Mesendoderm (in vitro differentiated cells): ENCODE measurements at regions not wholly inside any gene's neighbourhood (a gene's known extent, or its start where the extent isn't known, plus 50 kb on each side); places are given as distances from the start of the nearest gene placed in this dataset.
"Not testable (repeated sequence)": the region's sequence is repeated elsewhere in the genome, so short reads cannot be mapped to it uniquely, and the experiment has no call there.

ENCODE experiments used
- DNase-seq: peaks from one replicate; pipeline ENCODE4 v3.0.0; 2013
- H2AK5ac ChIP-seq: 2 replicates; pipeline ENCODE4 v1.6.1; 2013; ENCODE audit warnings: low read length, inconsistent platforms
- H2BK120ac ChIP-seq: 2 replicates; pipeline ENCODE4 v1.6.1; 2013; ENCODE audit warnings: low read depth, mild to moderate bottlenecking, low read length, moderate library complexity, mixed read lengths
- H2BK15ac ChIP-seq: replicated peaks from 2 replicates; pipeline ENCODE4 v1.6.1; 2013; ENCODE audit warnings: low read depth, mild to moderate bottlenecking, moderate library complexity
- H2BK5ac ChIP-seq: 2 replicates; pipeline ENCODE4 v1.6.1; 2013; ENCODE audit warnings: low read length, inconsistent platforms
- H3K18ac ChIP-seq: 2 replicates; pipeline ENCODE4 v1.6.1; 2013; ENCODE audit warnings: mild to moderate bottlenecking, low read length, mixed read lengths
- H3K23ac ChIP-seq: one replicate; pipeline ENCODE4 v1.6.1; 2013; ENCODE audit warnings: low read length
- H3K27ac ChIP-seq: 2 replicates; pipeline ENCODE4 v1.5.1; 2013; ENCODE audit warnings: low read depth, mild to moderate bottlenecking, inconsistent platforms, low read length, moderate library complexity
- H3K27me3 ChIP-seq: 2 replicates; pipeline ENCODE4 v1.6.1; 2013; ENCODE audit warnings: low read length, control low read depth, mild to moderate bottlenecking, inconsistent platforms; ENCODE audit not compliant: insufficient read depth, poor library complexity
- H3K36me3 ChIP-seq: 2 replicates; pipeline ENCODE4 v1.6.1; 2013; ENCODE audit warnings: low read length, inconsistent platforms; ENCODE audit not compliant: control insufficient read depth, insufficient read depth
- H3K4ac ChIP-seq: one replicate; pipeline ENCODE4 v1.6.1; 2013; ENCODE audit warnings: low read depth, mild to moderate bottlenecking, low read length, moderate library complexity
- H3K4me1 ChIP-seq: 2 replicates; pipeline ENCODE4 v1.6.1; 2013; ENCODE audit warnings: low read depth, low read length, inconsistent platforms; ENCODE audit not compliant: control insufficient read depth
- H3K4me2 ChIP-seq: 2 replicates; pipeline ENCODE4 v1.6.1; 2013; ENCODE audit warnings: low read length
- H3K4me3 ChIP-seq: 2 replicates; pipeline ENCODE4 v1.5.1; 2013; ENCODE audit warnings: mild to moderate bottlenecking, low read length
- H3K56ac ChIP-seq: one replicate; pipeline ENCODE4 v1.6.1; 2013; ENCODE audit warnings: low read length
- H3K79me1 ChIP-seq: 2 replicates; pipeline ENCODE4 v1.6.1; 2013; ENCODE audit warnings: low read length, inconsistent platforms
- H3K79me2 ChIP-seq: 2 replicates; pipeline ENCODE4 v1.6.1; 2013; ENCODE audit warnings: mild to moderate bottlenecking, low read length; ENCODE audit not compliant: control insufficient read depth, insufficient read depth
- H3K9ac ChIP-seq: 2 replicates; pipeline ENCODE4 v1.6.1; 2013; ENCODE audit warnings: low read length, inconsistent platforms
- H4K5ac ChIP-seq: one replicate; pipeline ENCODE4 v1.6.1; 2013; ENCODE audit warnings: low read length
- H4K8ac ChIP-seq: one replicate; pipeline ENCODE4 v1.6.1; 2013; ENCODE audit warnings: low read depth, mild to moderate bottlenecking, control low read depth, low read length, moderate library complexity
- WGBS: extraction: QIAGEN DNeasy Blood & Tissue Kit; methylation state at CpG from one replicate; pipeline ENCODE4 v1.1.7; 2013; ENCODE audit warnings: low lambda C conversion rate, missing lambda C conversion rate; ENCODE audit not compliant: insufficient coverage; ENCODE audit errors: extremely low coverage; 5-methylcytosine and 5-hydroxymethylcytosine counted together

DNA sequence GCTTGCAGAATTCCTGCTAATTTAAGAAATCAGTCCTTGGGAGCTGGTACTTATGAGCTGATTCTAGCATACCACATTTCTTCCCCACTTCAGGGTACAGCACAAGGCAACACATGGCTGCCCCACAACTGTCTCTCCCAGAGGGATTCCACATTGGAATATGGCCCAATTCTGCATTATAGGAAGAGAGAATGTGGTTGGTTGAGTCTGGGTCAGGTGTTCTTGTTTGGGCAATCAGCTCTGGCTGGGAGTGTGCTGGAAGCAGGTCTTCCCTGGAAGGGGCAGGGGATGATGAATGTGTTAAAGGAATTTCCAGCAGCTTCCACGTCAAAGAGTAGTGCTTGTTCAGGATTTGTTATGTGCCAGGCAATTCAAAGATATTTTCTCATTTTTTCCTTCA lies 95.7 kb downstream of the BUB3 start:
- Histone ChIP-seq H3K4me2 (no peak overlapping the region), H3K79me2 (no peaks in the 10 kb centered on the region), H2BK15ac (no peak overlapping the region), H4K8ac (no peak overlapping the region), H3K4me1 (peaks cover 1% of the 10 kb centered on the region), H3K4ac (no peak overlapping the region), H2BK120ac (no peak overlapping the region), H3K56ac (no peak overlapping the region), H4K5ac (no peak overlapping the region), H3K23ac (no peak overlapping the region), H3K27ac (no peak overlapping the region), H3K9ac (no peak overlapping the region), H3K4me3 (no peak overlapping the region), H3K36me3 (no peaks in the 10 kb centered on the region), H2AK5ac (no peak overlapping the region), H3K79me1 (no peaks in the 10 kb centered on the region), H3K18ac (no peak overlapping the region), H3K27me3 (no peaks in the 10 kb centered on the region), H2BK5ac (no peak overlapping the region)
- WGBS = no CpG with 5 or more reads among the region's 1 CpG
- DNase-seq = no peak

DNA sequence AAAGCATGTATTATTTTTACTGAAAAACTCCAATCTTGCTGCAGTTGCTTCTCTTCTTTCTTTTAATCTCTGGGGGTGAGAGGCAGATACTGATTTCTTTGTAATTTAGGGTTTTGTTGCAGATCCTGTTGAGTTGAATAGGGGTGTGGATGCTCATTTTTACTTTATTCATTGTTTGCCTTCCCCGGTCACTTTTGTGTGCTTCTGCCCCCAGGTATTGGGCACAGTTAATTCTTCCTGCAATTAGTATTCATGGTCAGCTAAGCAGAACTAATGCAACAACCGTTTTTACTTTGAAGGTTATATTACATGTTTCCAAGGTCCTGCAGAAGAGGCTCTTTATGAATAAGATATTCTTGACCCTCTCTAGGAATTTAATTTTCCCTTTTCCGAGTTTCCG lies 96.4 kb downstream of the BUB3 start:
- Histone ChIP-seq H2BK5ac (no peak overlapping the region), H3K36me3 (no peaks in the 10 kb centered on the region), H3K23ac (no peak overlapping the region), H3K79me2 (no peaks in the 10 kb centered on the region), H4K5ac (no peak overlapping the region), H2BK120ac (no peak overlapping the region), H2BK15ac (no peak overlapping the region), H4K8ac (no peak overlapping the region), H3K18ac (no peak overlapping the region), H2AK5ac (no peak overlapping the region), H3K4me1 (no peaks in the 10 kb centered on the region), H3K4me2 (no peak overlapping the region), H3K56ac (no peak overlapping the region), H3K4ac (no peak overlapping the region), H3K4me3 (no peak overlapping the region), H3K79me1 (no peaks in the 10 kb centered on the region), H3K27me3 (no peaks in the 10 kb centered on the region), H3K27ac (no peak overlapping the region), H3K9ac (no peak overlapping the region)
- WGBS = no CpG with 5 or more reads among the region's 4 CpGs
- DNase-seq = no peak

DNA sequence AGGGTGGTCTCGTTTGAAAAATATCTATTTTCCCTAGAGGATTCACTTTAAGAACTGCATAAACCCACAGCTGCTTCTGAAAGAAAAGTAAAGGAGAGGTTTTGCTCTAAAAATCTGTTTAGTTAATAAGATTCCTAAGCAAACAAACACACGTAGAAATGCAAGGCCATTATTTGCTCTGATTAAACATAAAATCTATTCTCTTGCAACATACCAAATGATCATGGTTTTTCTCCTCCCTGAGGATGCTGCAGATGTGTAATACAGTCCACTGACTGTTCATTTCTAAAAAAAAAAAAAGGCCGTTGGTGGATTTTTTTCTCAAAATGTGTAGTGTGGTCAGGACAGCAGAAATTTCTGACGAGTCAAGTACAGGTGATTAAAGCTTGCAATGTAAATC lies 98.6 kb downstream of the BUB3 start:
- no peak overlapping the region for H3K4ac ChIP-seq
- no peaks in the 10 kb centered on the region for H3K4me1 ChIP-seq
- no peak overlapping the region for H2AK5ac ChIP-seq
- H3K18ac ChIP-seq = no peak overlapping the region
- no peaks in the 10 kb centered on the region for H3K27me3 ChIP-seq
- no peak overlapping the region for H3K4me3 ChIP-seq
- no peak overlapping the region for H4K5ac ChIP-seq
- H2BK15ac ChIP-seq = no peak overlapping the region
- no peak overlapping the region for H3K27ac ChIP-seq
- no peak overlapping the region for H3K4me2 ChIP-seq
- H2BK120ac ChIP-seq = no peak overlapping the region
- WGBS = no CpG with 5 or more reads among the region's 4 CpGs
- no peaks in the 10 kb centered on the region for H3K79me2 ChIP-seq
- no peak overlapping the region for H4K8ac ChIP-seq
- no peak overlapping the region for H3K23ac ChIP-seq
- H3K36me3 ChIP-seq = no peaks in the 10 kb centered on the region
- no peak for DNase-seq
- no peak overlapping the region for H3K56ac ChIP-seq
- H3K79me1 ChIP-seq = no peaks in the 10 kb centered on the region
- H3K9ac ChIP-seq = no peak overlapping the region
- H2BK5ac ChIP-seq = no peak overlapping the region

DNA sequence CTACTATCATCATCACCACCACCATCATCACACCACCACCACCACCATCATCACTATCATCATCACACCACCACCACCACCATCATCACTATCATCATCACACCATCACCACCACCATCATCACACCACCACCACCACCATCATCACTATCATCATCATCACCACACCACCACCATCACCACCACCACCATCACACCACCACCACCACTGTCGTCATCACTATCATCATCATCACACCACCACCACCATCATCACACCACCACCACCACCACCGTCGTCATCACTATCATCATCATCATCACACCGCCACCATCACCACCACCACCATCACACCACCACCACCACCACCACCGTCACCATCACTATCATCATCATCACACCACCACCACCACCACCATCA lies 100.1 kb downstream of the BUB3 start:
- WGBS = no CpG with 5 or more reads among the region's 5 CpGs
- not testable (repeated sequence) for H3K4ac ChIP-seq, H3K18ac ChIP-seq, DNase-seq, H2AK5ac ChIP-seq, H3K23ac ChIP-seq, H2BK5ac ChIP-seq, H4K5ac ChIP-seq, H3K4me3 ChIP-seq, H3K27me3 ChIP-seq, H4K8ac ChIP-seq, H3K9ac ChIP-seq, H3K79me1 ChIP-seq, H3K36me3 ChIP-seq, H3K56ac ChIP-seq, H2BK15ac ChIP-seq, H2BK120ac ChIP-seq, H3K4me1 ChIP-seq, H3K79me2 ChIP-seq, H3K4me2 ChIP-seq, H3K27ac ChIP-seq

DNA sequence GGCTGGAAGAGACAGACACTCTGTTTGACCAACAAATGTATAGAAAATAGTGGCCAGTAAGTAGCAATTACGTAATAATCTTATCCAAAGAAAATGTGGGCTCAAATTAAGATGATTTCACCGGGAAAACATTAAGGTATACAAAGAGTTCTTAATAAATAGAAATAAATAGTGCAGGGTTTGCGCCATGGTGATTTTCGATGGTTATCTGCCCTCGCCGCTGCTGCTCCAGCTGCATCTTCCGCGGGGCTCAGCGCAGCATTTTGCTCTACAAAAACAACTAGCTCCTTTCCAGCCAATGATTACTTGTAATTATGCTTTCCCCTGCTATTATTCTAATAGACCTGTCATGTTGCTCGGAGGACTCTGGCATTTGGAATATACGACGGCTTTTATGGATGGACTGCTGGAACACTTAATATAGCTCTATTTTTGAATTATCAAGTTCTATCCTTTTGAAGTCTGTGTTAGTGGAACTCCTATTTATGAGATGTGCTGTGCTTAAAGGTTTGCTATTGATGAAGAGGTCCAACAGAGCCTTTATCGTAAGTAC lies 103.8 kb downstream of the BUB3 start:
- H2AK5ac ChIP-seq = no peak overlapping the region
- no peak overlapping the region for H3K23ac ChIP-seq
- H3K4ac ChIP-seq = no peak overlapping the region
- no peaks in the 10 kb centered on the region for H3K27me3 ChIP-seq
- H3K18ac ChIP-seq = no peak overlapping the region
- no peak overlapping the region for H2BK15ac ChIP-seq
- H3K79me2 ChIP-seq = no peaks in the 10 kb centered on the region
- H3K9ac ChIP-seq = no peak overlapping the region
- no peaks in the 10 kb centered on the region for H3K36me3 ChIP-seq
- no peak overlapping the region for H3K56ac ChIP-seq
- no peak for DNase-seq
- no peak overlapping the region for H3K27ac ChIP-seq
- H3K4me2 ChIP-seq = no peak overlapping the region
- no peak overlapping the region for H2BK5ac ChIP-seq
- H4K8ac ChIP-seq = no peak overlapping the region
- no peak overlapping the region for H4K5ac ChIP-seq
- no peak overlapping the region for H3K4me3 ChIP-seq
- H2BK120ac ChIP-seq = no peak overlapping the region
- no peaks in the 10 kb centered on the region for H3K4me1 ChIP-seq
- H3K79me1 ChIP-seq = no peaks in the 10 kb centered on the region
- no CpG with 5 or more reads among the region's 13 CpGs for WGBS

DNA sequence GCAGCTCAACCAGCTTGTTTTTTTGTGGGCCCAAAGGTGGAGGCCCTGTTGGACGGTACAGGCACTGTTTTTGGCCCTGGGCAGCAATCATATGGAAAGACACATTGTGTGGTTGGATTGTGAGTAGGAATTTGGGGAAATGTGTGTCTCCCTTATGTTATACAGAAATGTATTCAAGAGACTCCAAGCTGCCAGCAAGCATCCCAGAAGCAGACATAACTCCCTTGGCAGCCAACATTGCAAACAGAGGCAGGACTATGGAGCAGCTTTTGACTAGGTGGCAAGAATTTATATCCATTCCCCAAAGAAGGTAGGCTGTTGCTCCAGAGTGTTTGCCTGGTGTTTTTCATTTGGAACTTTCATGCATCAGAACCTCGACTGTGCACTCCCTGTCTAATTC lies 104.9 kb downstream of the BUB3 start:
- H3K27me3 ChIP-seq = no peaks in the 10 kb centered on the region
- no peak overlapping the region for H2BK15ac ChIP-seq
- no peak overlapping the region for H3K4ac ChIP-seq
- H3K18ac ChIP-seq = no peak overlapping the region
- no peaks in the 10 kb centered on the region for H3K79me1 ChIP-seq
- H3K4me3 ChIP-seq = no peak overlapping the region
- no peaks in the 10 kb centered on the region for H3K4me1 ChIP-seq
- WGBS = no CpG with 5 or more reads among the region's 2 CpGs
- H3K23ac ChIP-seq = no peak overlapping the region
- H3K9ac ChIP-seq = no peak overlapping the region
- H4K8ac ChIP-seq = no peak overlapping the region
- no peak overlapping the region for H2BK5ac ChIP-seq
- no peaks in the 10 kb centered on the region for H3K79me2 ChIP-seq
- no peak overlapping the region for H3K27ac ChIP-seq
- no peak overlapping the region for H2BK120ac ChIP-seq
- H3K36me3 ChIP-seq = no peaks in the 10 kb centered on the region
- no peak overlapping the region for H4K5ac ChIP-seq
- no peak for DNase-seq
- H3K4me2 ChIP-seq = no peak overlapping the region
- H2AK5ac ChIP-seq = no peak overlapping the region
- H3K56ac ChIP-seq = no peak overlapping the region
